Neuronal stem cell (in vitro differentiated cells): ENCODE measurements at regions not wholly inside any gene's neighbourhood (a gene's known extent, or its start where the extent isn't known, plus 50 kb on each side); places are given as distances from the start of the nearest gene placed in this dataset.

Experiments used
- DNase-seq: peaks from one replicate; pipeline ENCODE4 v3.0.0-alpha.2; 2013; ENCODE audit warnings: low spot score
- H2AFZ ChIP-seq: one replicate; pipeline ENCODE4 v1.6.1; 2013; ENCODE audit warnings: mild to moderate bottlenecking, low read length, inconsistent platforms
- H2AK5ac ChIP-seq: 2 replicates; pipeline ENCODE4 v1.6.1; 2013; ENCODE audit warnings: low read depth, mild to moderate bottlenecking, inconsistent platforms, low read length, moderate library complexity, mixed read lengths
- H2BK120ac ChIP-seq: 2 replicates; pipeline ENCODE4 v1.6.1; 2013; ENCODE audit warnings: low read depth, mild to moderate bottlenecking, inconsistent platforms, low read length, moderate library complexity, mixed read lengths
- H2BK12ac ChIP-seq: one replicate; pipeline ENCODE4 v1.6.1; 2013; ENCODE audit warnings: low read length, inconsistent platforms
- H2BK15ac ChIP-seq: 2 replicates; pipeline ENCODE4 v1.6.1; 2013; ENCODE audit warnings: mild to moderate bottlenecking, low read length, inconsistent platforms, mixed read lengths
- H2BK5ac ChIP-seq: one replicate; pipeline ENCODE4 v1.6.1; 2013; ENCODE audit warnings: inconsistent platforms, mild to moderate bottlenecking, low read length, moderate library complexity
- H3K14ac ChIP-seq: one replicate; pipeline ENCODE4 v1.6.1; 2013; ENCODE audit warnings: low read length, inconsistent platforms
- H3K18ac ChIP-seq: 2 replicates; pipeline ENCODE4 v1.6.1; 2013; ENCODE audit warnings: low read length, inconsistent platforms
- H3K23ac ChIP-seq: 2 replicates; pipeline ENCODE4 v1.6.1; 2013; ENCODE audit warnings: low read depth, mild to moderate bottlenecking, mixed read lengths, low read length, inconsistent platforms; ENCODE audit not compliant: poor library complexity
- H3K27ac ChIP-seq: replicated peaks from 3 replicates; pipeline ENCODE4 v1.5.1; 2013; ENCODE audit warnings: low read length, inconsistent platforms
- H3K27me3 ChIP-seq, 3 experiments: 2 replicates each; pipeline ENCODE4 v1.6.1; 2013; ENCODE audit warnings: low read length in 3 of 3, mild to moderate bottlenecking in 2 of 3, inconsistent platforms in 1 of 3, low read depth in 1 of 3, mixed read lengths in 1 of 3, moderate library complexity in 1 of 3; ENCODE audit not compliant: control insufficient read depth in 3 of 3, insufficient read depth in 3 of 3
- H3K36me3 ChIP-seq, 2 donors: replicated peaks in 1 of 2; 2 replicates each; pipeline ENCODE4 v1.6.1; 2013; ENCODE audit warnings: low read length in 2 of 2; ENCODE audit not compliant: control insufficient read depth in 2 of 2, insufficient read depth in 2 of 2
- H3K4ac ChIP-seq: 2 replicates; pipeline ENCODE4 v1.6.1; 2013; ENCODE audit warnings: inconsistent platforms, mild to moderate bottlenecking, low read length, moderate library complexity
- H3K4me1 ChIP-seq, 2 donors: 1 replicate in 1 of 2; 2 replicates in 1 of 2; pipeline ENCODE4 v1.6.1; 2013; ENCODE audit warnings: low read length in 2 of 2, low read depth in 1 of 2; ENCODE audit not compliant: control insufficient read depth in 2 of 2, insufficient read depth in 1 of 2
- H3K4me2 ChIP-seq: one replicate; pipeline ENCODE4 v1.6.1; 2013; ENCODE audit warnings: mild to moderate bottlenecking, low read length, inconsistent platforms; ENCODE audit not compliant: insufficient read depth, poor library complexity, severe bottlenecking
- H3K4me3 ChIP-seq, 2 donors: 2 replicates each; pipeline ENCODE4 v1.5.1; 2013; ENCODE audit warnings: low read length in 2 of 2, mild to moderate bottlenecking in 2 of 2, inconsistent platforms in 1 of 2, moderate library complexity in 1 of 2
- H3K79me1 ChIP-seq: one replicate; pipeline ENCODE4 v1.6.1; 2013; ENCODE audit warnings: low read depth, mild to moderate bottlenecking, inconsistent platforms, low read length, moderate library complexity
- H3K9ac ChIP-seq: one replicate; pipeline ENCODE4 v1.6.1; 2013; ENCODE audit warnings: mild to moderate bottlenecking, low read depth, low read length, inconsistent platforms; ENCODE audit not compliant: poor library complexity
- H3K9me3 ChIP-seq, 2 donors: replicated peaks in 1 of 2; 2 replicates each; pipeline versions ENCODE3 to v1.6.1; 2013; ENCODE audit warnings: low read length in 2 of 2, mild to moderate bottlenecking in 2 of 2, inconsistent platforms in 1 of 2, low read depth in 1 of 2, mixed read lengths in 1 of 2, moderate library complexity in 1 of 2; ENCODE audit not compliant: control insufficient read depth in 2 of 2, insufficient read depth in 1 of 2
- H4K8ac ChIP-seq: one replicate; pipeline ENCODE4 v1.6.1; 2013; ENCODE audit warnings: low read depth, mild to moderate bottlenecking, inconsistent platforms, low read length, moderate library complexity
- H4K91ac ChIP-seq: one replicate; pipeline ENCODE4 v1.6.1; 2013; ENCODE audit warnings: low read length, low read depth, mild to moderate bottlenecking, inconsistent platforms; ENCODE audit not compliant: poor library complexity
- WGBS, 2 donors: extraction: QIAGEN DNeasy Blood & Tissue Kit; methylation state at CpG; one replicate each; pipeline ENCODE4 v1.1.7; 2013; ENCODE audit warnings: missing lambda C conversion rate in 2 of 2, mixed read lengths in 1 of 2; ENCODE audit not compliant: insufficient read length in 2 of 2, insufficient replicate concordance in 1 of 2; ENCODE audit errors: extremely low coverage in 2 of 2; 5-methylcytosine and 5-hydroxymethylcytosine counted together

- Histone ChIP-seq H2BK15ac (no peak overlapping the region), H3K4ac (no peak overlapping the region), H3K79me1 (no peaks in the 10 kb centered on the region), H3K36me3 (no peaks in the 10 kb centered on the region), H3K27me3 (no peaks in the 10 kb centered on the region), H3K18ac (no peak overlapping the region), H3K4me2 (no peak overlapping the region), H2BK12ac (no peak overlapping the region), H3K14ac (no peak overlapping the region), H2AK5ac (no peak overlapping the region), H2AFZ (no peak overlapping the region), H3K4me1 (no peaks in the 10 kb centered on the region), H3K23ac (no peak overlapping the region), H4K91ac (no peak overlapping the region), H4K8ac (no peak overlapping the region), H3K27ac (no peak overlapping the region), H2BK5ac (no peak overlapping the region), H3K9ac (no peak overlapping the region), H2BK120ac (no peak overlapping the region), H3K9me3 (no peaks in the 10 kb centered on the region), H3K4me3 (no peak overlapping the region)
- WGBS, 2 donors = 100% methylated on average over 2 of the region's 8 CpGs; no CpG with 5 or more reads in 1 of the 2 donors
- DNase-seq = no peak
Observed at GRCh38 chr6:22506496-22506895, 62.9 kb upstream of the HDGFL1 start.

GRCh38 chr6:22512686-22513427, 56.5 kb upstream of the HDGFL1 start:
- no peak for DNase-seq
- Histone ChIP-seq H3K79me1 (no peaks in the 10 kb centered on the region), H3K36me3 (no peaks in the 10 kb centered on the region), H2AK5ac (no peak overlapping the region), H2BK5ac (no peak overlapping the region), H3K4me3 (no peak overlapping the region), H2BK15ac (no peak overlapping the region), H3K23ac (no peak overlapping the region), H3K14ac (no peak overlapping the region), H3K27me3 (no peaks in the 10 kb centered on the region), H2BK120ac (no peak overlapping the region), H3K9ac (no peak overlapping the region), H3K4me1 (peaks cover 0 to 1% of the 10 kb centered on the region in 2 donors), H3K18ac (no peak overlapping the region), H2BK12ac (no peak overlapping the region), H3K4me2 (no peak overlapping the region), H2AFZ (peak overlapping the region; percentile 73), H4K8ac (no peak overlapping the region), H3K27ac (no peak overlapping the region), H3K9me3 (peaks cover 0 to 3% of the 10 kb centered on the region in 2 donors), H4K91ac (no peak overlapping the region), H3K4ac (no peak overlapping the region)
- no CpG with 5 or more reads among the region's 9 CpGs for WGBS, 2 donors

- Histone ChIP-seq H3K36me3 (no peaks in the 10 kb centered on the region), H2BK120ac (no peak overlapping the region), H3K9me3 (peaks cover 0 to 3% of the 10 kb centered on the region in 2 donors), H2BK5ac (no peak overlapping the region), H3K14ac (no peak overlapping the region), H3K27me3 (no peaks in the 10 kb centered on the region), H4K8ac (no peak overlapping the region), H3K4me3 (no peak overlapping the region), H3K4me1 (peaks cover 0 to 1% of the 10 kb centered on the region in 2 donors), H3K4ac (no peak overlapping the region), H2AFZ (peak overlapping the region; percentile 13), H3K23ac (no peak overlapping the region), H2AK5ac (no peak overlapping the region), H2BK12ac (peak overlapping the region; percentile 84), H3K9ac (no peak overlapping the region), H3K79me1 (no peaks in the 10 kb centered on the region), H2BK15ac (no peak overlapping the region), H3K27ac (no peak overlapping the region), H4K91ac (no peak overlapping the region), H3K18ac (no peak overlapping the region), H3K4me2 (no peak overlapping the region)
- WGBS, 2 donors = no CpG with 5 or more reads among the region's 9 CpGs
- no peak for DNase-seq
Observed at GRCh38 chr6:22513667-22514066, 55.7 kb upstream of the HDGFL1 start.

- no CpG with 5 or more reads among the region's 2 CpGs for WGBS, 2 donors
- Histone ChIP-seq H3K79me1 (no peaks in the 10 kb centered on the region), H3K27ac (no peak overlapping the region), H3K23ac (no peak overlapping the region), H3K4me1 (no peaks in the 10 kb centered on the region), H3K27me3 (no peaks in the 10 kb centered on the region), H3K14ac (no peak overlapping the region), H3K9ac (no peak overlapping the region), H3K9me3 (no peaks in the 10 kb centered on the region), H2AK5ac (no peak overlapping the region), H2BK120ac (no peak overlapping the region), H2BK12ac (no peak overlapping the region), H3K4me3 (no peak overlapping the region), H2BK15ac (no peak overlapping the region), H2AFZ (no peak overlapping the region), H3K4me2 (no peak overlapping the region), H4K91ac (no peak overlapping the region), H2BK5ac (no peak overlapping the region), H3K4ac (no peak overlapping the region), H3K36me3 (no peaks in the 10 kb centered on the region), H4K8ac (no peak overlapping the region), H3K18ac (no peak overlapping the region)
- DNase-seq = no peak
Observed at GRCh38 chr6:22519237-22519636, 50.1 kb upstream of the HDGFL1 start.
